Adrenal gland (tissue), 9 donors: ENCODE measurements at regions not wholly inside any gene's neighbourhood (a gene's known extent, or its start where the extent isn't known, plus 50 kb on each side); places are given as distances from the start of the nearest gene placed in this dataset.

Experiments
- DNase-seq, 7 donors: peaks; one replicate each; pipeline ENCODE4 v3.0.0-alpha.2; 2019 to 2020
- H3K27ac ChIP-seq, 5 donors: fragments of 200-600 bp; sonication (generic) in 4 of 5; 1 replicate in 3 of 5; 2 replicates in 2 of 5; pipeline versions ENCODE4 v1.5.1 to v1.8.0; 2016 to 2020; ENCODE audit warnings: mild to moderate bottlenecking in 1 of 5
- H3K27me3 ChIP-seq: fragments of 200-600 bp; 2 replicates; pipeline ENCODE4 v1.8.0; 2021
- H3K36me3 ChIP-seq, 2 donors: fragments of 200-600 bp; replicated peaks in 1 of 2; 1 replicate in 1 of 2; 2 replicates in 1 of 2; pipeline versions ENCODE4 v1.5.1 to v1.8.0; 2018 to 2022
- H3K4me1 ChIP-seq, 2 donors: fragments of 200-600 bp; replicated peaks in 1 of 2; 1 replicate in 1 of 2; 2 replicates in 1 of 2; pipeline versions ENCODE4 v1.5.1 to v1.8.0; 2018 to 2021
- H3K4me3 ChIP-seq, 4 donors: fragments of 200-600 bp; sonication (generic) in 3 of 4; one replicate each; pipeline ENCODE4 v1.5.1; 2016 to 2018
- H3K9me3 ChIP-seq, 3 donors: fragments of 200-600 bp; sonication (generic) in 1 of 3; replicated peaks in 1 of 3; 1 replicate in 2 of 3; 2 replicates in 1 of 3; pipeline versions ENCODE4 v1.5.1 to v1.8.0; 2016 to 2021
- POLR2A ChIP-seq, 2 donors: fragments of 450-650 bp; IDR thresholded peaks; one replicate each; pipeline ENCODE4 v1.6.1; 2017; ENCODE audit warnings: antibody characterized with exemption in 2 of 2, mild to moderate bottlenecking in 2 of 2, moderate library complexity in 1 of 2
- WGBS, 4 donors: extraction: QIAGEN DNeasy Blood & Tissue Kit in 2 of 4; methylation state at CpG; one replicate each; pipeline versions ENCODE4 v1.1.5 to v1.1.7; 2013 to 2017; 5-methylcytosine and 5-hydroxymethylcytosine counted together
- intact Hi-C, 2 donors: fragments of 100-400 bp; cut with DNase I; formaldehyde crosslinking; loops; one replicate each; pipeline versions ENCODE4 v1.14.1 to v1.15.0; 2022 to 2023
- TF ChIP-seq, protein P1 (sequence below), 6 experiments: fragments of 450-650 bp in 4 of 6; fragments of 200-600 bp in 2 of 6; sonication (generic) in 1 of 6; IDR thresholded peaks; 1 replicate in 5 of 6; 2 replicates in 1 of 6; pipeline versions ENCODE4 v1.5.1 to v1.8.0; 2016 to 2021; ENCODE audit warnings: antibody characterized with exemption in 6 of 6, mild to moderate bottlenecking in 2 of 6, moderate library complexity in 1 of 6
- donor health status: healthy with polysubstance abuse.
- donor health status: Bipolar disorder and iron deficiency.
- donor health status: DM: yes; HTN: yes; CAD: no.
- donor health status: DM: no; HTN: no; CAD: no.
- donor health status: DM: no; HTN: no; CAD: no.

DNA sequence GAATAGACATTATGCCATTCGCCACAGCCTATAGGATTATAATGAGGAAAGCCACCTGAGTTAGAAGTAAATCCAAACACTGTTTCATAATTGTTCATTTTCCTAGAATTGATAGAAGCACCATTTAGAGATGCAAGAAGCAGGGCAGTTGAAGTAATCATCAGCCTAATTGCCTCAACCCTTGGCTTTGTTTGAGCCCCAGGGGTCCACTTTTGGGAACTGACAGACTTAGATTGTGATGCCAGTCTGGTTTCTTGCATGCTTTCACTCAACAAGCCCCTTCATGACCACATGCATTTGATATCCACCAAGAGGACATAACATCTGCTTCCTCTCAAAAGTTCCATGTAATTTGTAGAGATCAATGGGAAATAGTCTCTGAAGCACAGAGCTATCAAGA lies 97.2 kb upstream of the COL8A1 start:
- H3K27me3 ChIP-seq, result no peaks in the 10 kb centered on the region
- intact Hi-C loops, result no loop called here
- WGBS, 4 donors, result 65 to 80% (median 75%) methylated on average over 1 of the region's 1 CpG

DNA sequence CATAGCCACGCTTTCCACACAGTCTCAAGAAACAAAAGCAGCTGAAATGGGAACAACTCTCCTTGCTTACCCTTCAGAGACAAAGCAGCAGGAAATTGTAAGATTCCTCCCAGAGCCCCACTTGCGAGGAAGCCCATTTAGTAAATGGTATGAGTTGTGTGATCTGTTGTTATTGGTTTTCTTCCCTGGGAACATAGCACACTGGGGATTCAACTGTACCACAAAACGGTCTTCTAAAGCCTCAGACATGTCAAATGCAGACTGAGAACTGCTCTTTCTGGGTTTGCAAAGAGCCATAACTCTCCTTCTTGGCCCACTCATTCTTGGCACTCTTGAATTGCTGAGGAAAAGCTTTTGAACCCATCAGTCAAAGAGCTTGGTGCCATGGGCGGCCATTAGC lies 101.0 kb upstream of the COL8A1 start:
- intact Hi-C loops, result no loop called here
- Histone ChIP-seq H3K36me3 (no peaks in the 10 kb centered on the region), H3K4me1 (no peaks in the 10 kb centered on the region), H3K9me3 (no peaks in the 10 kb centered on the region), H3K27me3 (no peaks in the 10 kb centered on the region), H3K27ac (no peak overlapping the region), H3K4me3 (no peak overlapping the region)
- 74 to 84% (median 80%) methylated on average over 3 to 4 of the region's 4 CpGs for WGBS, 4 donors
- TF ChIP-seq POLR2A (IDR thresholded peaks at IDR 0.05), result no peak
- TF ChIP-seq, protein P1, sequence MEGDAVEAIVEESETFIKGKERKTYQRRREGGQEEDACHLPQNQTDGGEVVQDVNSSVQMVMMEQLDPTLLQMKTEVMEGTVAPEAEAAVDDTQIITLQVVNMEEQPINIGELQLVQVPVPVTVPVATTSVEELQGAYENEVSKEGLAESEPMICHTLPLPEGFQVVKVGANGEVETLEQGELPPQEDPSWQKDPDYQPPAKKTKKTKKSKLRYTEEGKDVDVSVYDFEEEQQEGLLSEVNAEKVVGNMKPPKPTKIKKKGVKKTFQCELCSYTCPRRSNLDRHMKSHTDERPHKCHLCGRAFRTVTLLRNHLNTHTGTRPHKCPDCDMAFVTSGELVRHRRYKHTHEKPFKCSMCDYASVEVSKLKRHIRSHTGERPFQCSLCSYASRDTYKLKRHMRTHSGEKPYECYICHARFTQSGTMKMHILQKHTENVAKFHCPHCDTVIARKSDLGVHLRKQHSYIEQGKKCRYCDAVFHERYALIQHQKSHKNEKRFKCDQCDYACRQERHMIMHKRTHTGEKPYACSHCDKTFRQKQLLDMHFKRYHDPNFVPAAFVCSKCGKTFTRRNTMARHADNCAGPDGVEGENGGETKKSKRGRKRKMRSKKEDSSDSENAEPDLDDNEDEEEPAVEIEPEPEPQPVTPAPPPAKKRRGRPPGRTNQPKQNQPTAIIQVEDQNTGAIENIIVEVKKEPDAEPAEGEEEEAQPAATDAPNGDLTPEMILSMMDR (IDR thresholded peaks at IDR 0.05), result no peak
- no peak for DNase-seq

More for the DNA sequence above, 97.2 kb upstream of the COL8A1 start:
- no peaks in the 10 kb centered on the region for H3K4me1 ChIP-seq
- no peak overlapping the region for H3K4me3 ChIP-seq
- no peak for TF ChIP-seq POLR2A (IDR thresholded peaks at IDR 0.05)
- TF ChIP-seq, protein P1 (IDR thresholded peaks at IDR 0.05), result no peak
- no peak overlapping the region for H3K27ac ChIP-seq
- no peaks in the 10 kb centered on the region for H3K9me3 ChIP-seq
- no peaks in the 10 kb centered on the region for H3K36me3 ChIP-seq
- no peak for DNase-seq

DNA sequence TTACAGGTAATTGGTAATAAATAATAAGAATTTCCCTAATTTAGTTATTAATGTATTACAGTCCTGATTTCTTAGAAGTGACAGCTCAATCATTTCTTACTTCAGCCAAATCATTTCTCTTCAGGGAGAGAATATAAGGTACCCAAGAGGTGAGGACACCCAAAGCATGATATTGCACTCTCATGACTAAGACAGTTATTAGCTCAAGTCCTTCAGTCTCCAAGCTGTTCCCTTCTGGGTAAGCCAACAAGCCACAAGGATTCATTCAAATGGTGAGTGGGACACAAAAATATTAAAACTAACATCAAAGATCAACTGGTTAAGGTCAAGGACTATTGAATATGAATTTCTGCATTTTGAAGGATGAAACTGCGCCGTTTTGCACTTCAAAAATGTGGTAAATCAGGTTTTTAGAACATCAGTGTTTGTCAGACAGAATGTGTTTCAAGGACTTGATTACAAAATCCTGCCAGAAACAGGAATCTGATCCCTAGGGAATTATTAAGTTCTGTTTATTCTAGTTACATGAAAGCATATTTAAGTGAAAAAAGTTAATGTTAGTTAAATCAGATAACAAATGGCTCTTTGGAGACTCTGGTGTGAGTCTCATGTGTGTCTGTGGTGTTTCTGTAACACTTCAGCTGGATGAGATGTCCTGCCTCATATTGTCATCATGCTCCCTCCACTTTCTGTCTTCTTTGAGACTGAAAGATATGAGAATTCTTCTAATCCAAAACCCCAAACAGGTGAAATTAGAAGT lies 101.7 kb upstream of the COL8A1 start:
- intact Hi-C loops, result no loop called here
- no peak overlapping the region for H3K4me3 ChIP-seq
- no peak overlapping the region for H3K27ac ChIP-seq
- WGBS, 4 donors, result 33 to 53% (median 38%) methylated on average over 2 of the region's 2 CpGs
- H3K4me1 ChIP-seq, result no peaks in the 10 kb centered on the region
- DNase-seq, result no peak
- TF ChIP-seq POLR2A (IDR thresholded peaks at IDR 0.05), result no peak
- TF ChIP-seq, protein P1 (IDR thresholded peaks at IDR 0.05), result no peak
- no peaks in the 10 kb centered on the region for H3K27me3 ChIP-seq
- no peaks in the 10 kb centered on the region for H3K36me3 ChIP-seq
- H3K9me3 ChIP-seq, result no peaks in the 10 kb centered on the region

DNA sequence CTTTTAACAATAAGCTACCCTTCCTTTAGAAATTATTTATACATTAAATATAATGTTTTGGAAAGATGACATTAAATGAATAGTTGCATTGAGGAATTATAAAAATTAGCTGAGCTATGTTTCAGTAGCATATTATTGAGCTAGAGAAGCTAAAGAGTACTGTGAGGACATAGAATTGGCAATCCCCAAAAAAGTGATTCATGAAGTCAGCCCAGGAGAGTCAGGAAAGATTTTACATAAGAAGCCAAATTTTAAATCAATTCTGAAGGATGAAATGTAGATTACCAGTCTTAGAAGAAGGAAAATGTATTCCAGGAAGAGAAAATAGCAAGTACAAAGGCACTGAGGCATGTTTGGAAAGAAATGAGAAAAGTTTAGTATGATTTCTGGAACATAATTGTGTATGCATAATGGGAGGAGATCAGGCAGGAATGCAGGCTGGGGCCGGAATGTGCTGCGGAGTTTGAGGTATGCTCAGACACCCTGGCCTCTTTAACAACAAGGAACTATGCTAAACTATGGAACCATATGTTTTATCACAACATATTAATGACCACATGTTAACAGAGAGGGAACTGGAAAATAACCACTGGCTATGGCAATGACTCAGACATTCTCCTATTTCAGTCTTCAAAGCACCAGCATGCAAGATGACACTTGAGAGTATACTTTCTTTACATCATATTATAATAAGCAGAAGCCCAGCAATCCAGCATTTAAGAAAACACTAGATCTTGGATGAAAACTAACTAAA lies 103.3 kb upstream of the COL8A1 start:
- H3K4me3 ChIP-seq, result no peak overlapping the region
- H3K4me1 ChIP-seq, result no peaks in the 10 kb centered on the region
- no peak for TF ChIP-seq POLR2A (IDR thresholded peaks at IDR 0.05)
- TF ChIP-seq, protein P1 (IDR thresholded peaks at IDR 0.05), result no peak
- H3K27ac ChIP-seq, result no peak overlapping the region
- no peaks in the 10 kb centered on the region for H3K36me3 ChIP-seq
- no peaks in the 10 kb centered on the region for H3K9me3 ChIP-seq
- intact Hi-C loops, result no loop called here
- H3K27me3 ChIP-seq, result no peaks in the 10 kb centered on the region
- DNase-seq, result no peak
- 76 to 89% (median 82%) methylated on average over 2 of the region's 2 CpGs for WGBS, 4 donors
